ENCODE measurements at regions not wholly inside any gene's neighbourhood (a gene's known extent, or its start where the extent isn't known, plus 50 kb on each side); places are given as distances from the start of the nearest gene placed in this dataset.

- TF ChIP-seq CTCF (IDR thresholded peaks at IDR 0.05) (no peak), POLR2A (IDR thresholded peaks at IDR 0.05) (no peak)
Measured at GRCh38 chr3:74750901-74751300, 136.4 kb upstream of the CNTN3 start.
